Panc1 (cell line): ENCODE measurements at regions not wholly inside any gene's neighbourhood (a gene's known extent, or its start where the extent isn't known, plus 50 kb on each side); places are given as distances from the start of the nearest gene placed in this dataset.

Experiments used
- ATAC-seq: fragments of 200-7000 bp; cut with Tn5 transposase; 2 replicates; pipeline ENCODE4 v1.9.1; 2020; ENCODE audit warnings: mild to moderate bottlenecking, moderate library complexity
- BruUV-seq: library from RNA; stranded (reverse); fragments of 400-500 nt; replicated peaks from 2 replicates; lab custom pipeline; 2021; lab: Mats Ljungman, UMichigan
- CTCF ChIA-PET: fragments of 300-600 bp; sonication (Branson Sonifier 250); formaldehyde crosslinking; loops from one replicate; lab custom pipeline; 2022; ENCODE audit warnings: antibody characterized with exemption; lab: Charles Lee
- POLR2A ChIA-PET: fragments of 300-600 bp; sonication (Branson Sonifier 250); formaldehyde crosslinking; loops from one replicate; lab custom pipeline; 2022; ENCODE audit warnings: antibody characterized with exemption; lab: Charles Lee
- DNase-seq: peaks from one replicate; pipeline ENCODE4 v3.0.0-alpha.2; 2010; ENCODE audit warnings: low read depth, low spot score
- H3K27ac ChIP-seq: 2 replicates; pipeline ENCODE4 v1.5.1; 2011; ENCODE audit warnings: mild to moderate bottlenecking, low read length, inconsistent platforms
- H3K27me3 ChIP-seq: fragments of 200-500 bp; sonication (Bioruptor generic); 2 replicates; pipeline ENCODE4 v1.6.0; 2014; ENCODE audit warnings: low read length, inconsistent platforms; ENCODE audit not compliant: control insufficient read depth, insufficient read depth
- H3K36me3 ChIP-seq: fragments of 200-500 bp; sonication (Bioruptor generic); 2 replicates; pipeline ENCODE4 v1.5.1; 2014; ENCODE audit warnings: inconsistent platforms, mild to moderate bottlenecking, low read length, moderate library complexity; ENCODE audit not compliant: control insufficient read depth, insufficient read depth
- H3K4me1 ChIP-seq: 2 replicates; pipeline ENCODE4 v1.5.1; 2011; ENCODE audit warnings: inconsistent platforms, mild to moderate bottlenecking, low read length, moderate library complexity; ENCODE audit not compliant: control insufficient read depth, insufficient read depth
- H3K4me3 ChIP-seq, 2 experiments: 2 replicates each; pipeline ENCODE4 v1.5.1; 2011 to 2012; ENCODE audit warnings: low read depth in 2 of 2, low read length in 2 of 2, mild to moderate bottlenecking in 2 of 2, inconsistent platforms in 1 of 2, moderate library complexity in 1 of 2
- H3K9me3 ChIP-seq: fragments of 200-500 bp; sonication (Bioruptor generic); 2 replicates; pipeline ENCODE4 v1.5.1; 2014; ENCODE audit warnings: low read depth, mild to moderate bottlenecking, inconsistent platforms, low read length, moderate library complexity; ENCODE audit not compliant: control insufficient read depth, insufficient read depth
- CTCF ChIP-seq: fragments of 450-650 bp; IDR thresholded peaks from 2 replicates; pipeline ENCODE4 v1.5.1; 2017; ENCODE audit warnings: mild to moderate bottlenecking
- POLR2AphosphoS5 ChIP-seq: IDR thresholded peaks from 2 replicates; pipeline ENCODE4 v1.6.1; 2012; ENCODE audit warnings: mild to moderate bottlenecking, low read depth, low read length, moderate library complexity
- SIN3A ChIP-seq: IDR thresholded peaks from 2 replicates; pipeline ENCODE4 v1.6.1; 2012; ENCODE audit warnings: low read depth, mild to moderate bottlenecking, low read length, moderate library complexity, borderline replicate concordance; ENCODE audit not compliant: insufficient read depth
- TCF7L2 ChIP-seq: IDR thresholded peaks from 2 replicates; pipeline ENCODE4 v1.6.1; 2011; ENCODE audit warnings: mild to moderate bottlenecking, low read depth, low read length, inconsistent platforms
- in situ Hi-C: cut with HindIII; loops from 2 replicates; pipeline ENCODE4 v1.10.0; 2016; ENCODE audit warnings: low sequenced_read_pairs, low pct_unique_long_range_greater_than_20kb
- intact Hi-C: fragments of 100-400 bp; cut with micrococcal nuclease; formaldehyde crosslinking; loops from one replicate; pipeline ENCODE4 v1.10.0; 2022; ENCODE audit not compliant: unreplicated experiment
- TF ChIP-seq, protein P1 (sequence below), 2 experiments: IDR thresholded peaks; 2 replicates each; pipeline ENCODE4 v1.6.1; 2011 to 2012; ENCODE audit warnings: low read depth in 2 of 2, control low read depth in 1 of 2, low read length in 1 of 2, mild to moderate bottlenecking in 1 of 2, moderate library complexity in 1 of 2; ENCODE audit not compliant: insufficient read depth in 1 of 2

- H3K27ac ChIP-seq: peak overlapping the region; percentile 99
- intact Hi-C loops: loop anchor here (5.0 kb wide), 1 partner anchor 65 kb away; the partner anchor contains the start of gene ME3
- no TSS peak for BruUV-seq
- no peaks in the 10 kb centered on the region for H3K36me3 ChIP-seq
- DNase-seq: no peak
- in situ Hi-C loops: no loop called here
- POLR2A ChIA-PET: interaction anchor here (0.6 to 0.7 kb wide), 2 partner anchors 63 to 417 kb away, joined by 3 read pairs; partner anchors contain the start of gene PRSS23
- H3K4me1 ChIP-seq: peaks cover 71% of the 10 kb centered on the region
- H3K27me3 ChIP-seq: no peaks in the 10 kb centered on the region
- H3K9me3 ChIP-seq: peaks cover 5% of the 10 kb centered on the region; the same call in 1 of the 2 replicates
- no peak for TF ChIP-seq CTCF
- no peak for TF ChIP-seq TCF7L2
- no peak for TF ChIP-seq SIN3A
- no peak for TF ChIP-seq POLR2AphosphoS5
- TF ChIP-seq, protein P1, sequence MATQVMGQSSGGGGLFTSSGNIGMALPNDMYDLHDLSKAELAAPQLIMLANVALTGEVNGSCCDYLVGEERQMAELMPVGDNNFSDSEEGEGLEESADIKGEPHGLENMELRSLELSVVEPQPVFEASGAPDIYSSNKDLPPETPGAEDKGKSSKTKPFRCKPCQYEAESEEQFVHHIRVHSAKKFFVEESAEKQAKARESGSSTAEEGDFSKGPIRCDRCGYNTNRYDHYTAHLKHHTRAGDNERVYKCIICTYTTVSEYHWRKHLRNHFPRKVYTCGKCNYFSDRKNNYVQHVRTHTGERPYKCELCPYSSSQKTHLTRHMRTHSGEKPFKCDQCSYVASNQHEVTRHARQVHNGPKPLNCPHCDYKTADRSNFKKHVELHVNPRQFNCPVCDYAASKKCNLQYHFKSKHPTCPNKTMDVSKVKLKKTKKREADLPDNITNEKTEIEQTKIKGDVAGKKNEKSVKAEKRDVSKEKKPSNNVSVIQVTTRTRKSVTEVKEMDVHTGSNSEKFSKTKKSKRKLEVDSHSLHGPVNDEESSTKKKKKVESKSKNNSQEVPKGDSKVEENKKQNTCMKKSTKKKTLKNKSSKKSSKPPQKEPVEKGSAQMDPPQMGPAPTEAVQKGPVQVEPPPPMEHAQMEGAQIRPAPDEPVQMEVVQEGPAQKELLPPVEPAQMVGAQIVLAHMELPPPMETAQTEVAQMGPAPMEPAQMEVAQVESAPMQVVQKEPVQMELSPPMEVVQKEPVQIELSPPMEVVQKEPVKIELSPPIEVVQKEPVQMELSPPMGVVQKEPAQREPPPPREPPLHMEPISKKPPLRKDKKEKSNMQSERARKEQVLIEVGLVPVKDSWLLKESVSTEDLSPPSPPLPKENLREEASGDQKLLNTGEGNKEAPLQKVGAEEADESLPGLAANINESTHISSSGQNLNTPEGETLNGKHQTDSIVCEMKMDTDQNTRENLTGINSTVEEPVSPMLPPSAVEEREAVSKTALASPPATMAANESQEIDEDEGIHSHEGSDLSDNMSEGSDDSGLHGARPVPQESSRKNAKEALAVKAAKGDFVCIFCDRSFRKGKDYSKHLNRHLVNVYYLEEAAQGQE (IDR thresholded peaks at IDR 0.05; ENCODE audit: insufficient read depth in 1 of 2, low read depth in 2 of 2, low read length in 1 of 2): no peak
- H3K4me3 ChIP-seq: no peak overlapping the region
- ATAC-seq: no peak
- CTCF ChIA-PET: no interaction called here
Observed at GRCh38 chr11:86737230-86737629, 63.1 kb upstream of the PRSS23 start.

GRCh38 chr11:86736291-86737143 lies 63.8 kb upstream of the PRSS23 start:
- Histone ChIP-seq H3K27ac (peak overlapping the region; percentile 99), H3K4me1 (peaks cover 64% of the 10 kb centered on the region), H3K4me3 (no peak overlapping the region), H3K36me3 (no peaks in the 10 kb centered on the region), H3K9me3 (peaks cover 5% of the 10 kb centered on the region; the same call in 1 of the 2 replicates), H3K27me3 (no peaks in the 10 kb centered on the region)
- ChIA-PET POLR2A (interaction anchor here (0.6 to 1.1 kb wide), 4 partner anchors 11 to 70 kb away, joined by 3 to 4 read pairs (median 3); partner anchors contain the start of gene PRSS23), CTCF (interaction anchor here (0.6 to 0.8 kb wide), 2 partner anchors 39 to 128 kb away, joined by 3 to 4 read pairs; no protein-coding TSS in a partner anchor)
- peak; percentile 78 for ATAC-seq
- peak; percentile 84 for DNase-seq
- in situ Hi-C loops (no loop called here), intact Hi-C loops (loop anchor here (5.0 kb wide), 1 partner anchor 64 kb away; the partner anchor contains the start of gene ME3)
- BruUV-seq: no TSS peak
- TF ChIP-seq TCF7L2 (no peak), POLR2AphosphoS5 (no peak; the same call in 1 of the 2 replicates), CTCF (no peak), SIN3A (no peak)
- TF ChIP-seq, protein P1 (IDR thresholded peaks at IDR 0.05; ENCODE audit: insufficient read depth in 1 of 2, low read depth in 2 of 2, low read length in 1 of 2): no peak
